DMS153 (cell line): ENCODE measurements at regions not wholly inside any gene's neighbourhood (a gene's known extent, or its start where the extent isn't known, plus 50 kb on each side); places are given as distances from the start of the nearest gene placed in this dataset.
"Not testable (repeated sequence)": the region's sequence is repeated elsewhere in the genome, so short reads cannot be mapped to it uniquely, and the experiment has no call there.

ENCODE experiments used
- DNase-seq: peaks from one replicate; lab custom pipeline; 2025; lab: John Stamatoyannopoulos, UW

- no peak for DNase-seq
Observed at GRCh38 chr3:66808891-66809594, 189.1 kb upstream of the KBTBD8 start.

GRCh38 chr3:66809595-66809958 lies 188.5 kb upstream of the KBTBD8 start:
- no peak for DNase-seq

GRCh38 chr3:66812136-66812535 lies 186.0 kb upstream of the KBTBD8 start:
- DNase-seq: no peak

GRCh38 chr3:66812741-66813140 lies 185.4 kb upstream of the KBTBD8 start:
- no peak for DNase-seq

- peak; percentile 35 for DNase-seq
Observed at GRCh38 chr3:66816090-66816761, 181.9 kb upstream of the KBTBD8 start.

- DNase-seq: no peak
Observed at GRCh38 chr3:66817951-66818557, 180.1 kb upstream of the KBTBD8 start.

GRCh38 chr3:66819993-66820501 lies 178.1 kb upstream of the KBTBD8 start:
- no peak for DNase-seq

GRCh38 chr3:66822186-66823008 lies 175.7 kb upstream of the KBTBD8 start:
- DNase-seq: no peak

GRCh38 chr3:66823009-66823397 lies 175.1 kb upstream of the KBTBD8 start:
- no peak for DNase-seq

GRCh38 chr3:66823532-66823931 lies 174.6 kb upstream of the KBTBD8 start:
- DNase-seq: no peak

- DNase-seq: no peak
Observed at GRCh38 chr3:66825375-66825774, 172.7 kb upstream of the KBTBD8 start.

- DNase-seq: no peak
Observed at GRCh38 chr3:66827726-66828125, 170.4 kb upstream of the KBTBD8 start.

GRCh38 chr3:66828303-66828702 lies 169.8 kb upstream of the KBTBD8 start:
- DNase-seq: no peak

GRCh38 chr3:66830301-66830700 lies 167.8 kb upstream of the KBTBD8 start:
- DNase-seq: no peak

- no peak for DNase-seq
Observed at GRCh38 chr3:66831931-66832330, 166.2 kb upstream of the KBTBD8 start.

- no peak for DNase-seq
Observed at GRCh38 chr3:66836363-66837152, 161.5 kb upstream of the KBTBD8 start.

- no peak for DNase-seq
Observed at GRCh38 chr3:66838704-66839103, 159.4 kb upstream of the KBTBD8 start.

GRCh38 chr3:66839508-66839907 lies 158.6 kb upstream of the KBTBD8 start:
- DNase-seq: no peak

GRCh38 chr3:66842761-66843464 lies 155.2 kb upstream of the KBTBD8 start:
- not testable (repeated sequence) for DNase-seq

- no peak for DNase-seq
Observed at GRCh38 chr3:66851894-66852613, 146.1 kb upstream of the KBTBD8 start.
